ENCODE measurements at regions not wholly inside any gene's neighbourhood (a gene's known extent, or its start where the extent isn't known, plus 50 kb on each side); places are given as distances from the start of the nearest gene placed in this dataset.

DNA sequence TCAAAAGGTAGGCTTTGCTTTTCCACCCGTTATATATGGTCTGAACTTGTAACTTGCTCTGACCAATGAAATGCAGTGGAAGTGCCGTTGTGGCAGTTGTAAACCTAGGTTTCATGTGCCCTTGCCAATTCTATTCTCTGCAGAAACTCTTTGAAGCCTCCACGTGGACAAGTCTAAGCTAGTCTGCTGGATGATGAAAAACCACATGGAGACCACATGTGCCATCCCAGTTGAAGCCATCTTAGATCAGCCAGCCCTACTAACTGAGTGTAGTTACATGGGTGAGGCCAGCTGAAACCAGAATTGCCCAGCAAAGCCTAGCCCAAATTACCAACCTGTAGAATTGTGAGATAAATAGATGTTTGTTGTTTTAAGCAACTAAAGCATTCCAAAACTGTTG is 183.7 kb upstream of the KCNH8 start:
- H3K27me3 Mint-ChIP-seq: no peaks in the 10 kb centered on the region
- no peaks in the 10 kb centered on the region for H3K36me3 Mint-ChIP-seq (ENCODE audit: low read depth)
- no peak overlapping the region for H3K27ac Mint-ChIP-seq
- peaks cover 11% of the 10 kb centered on the region for H3K9me3 Mint-ChIP-seq
- no peak overlapping the region for H3K4me3 Mint-ChIP-seq
- no peaks in the 10 kb centered on the region for H3K4me1 Mint-ChIP-seq (ENCODE audit: low read depth)
- intact Hi-C loops (cut with micrococcal nuclease): no loop called here

DNA sequence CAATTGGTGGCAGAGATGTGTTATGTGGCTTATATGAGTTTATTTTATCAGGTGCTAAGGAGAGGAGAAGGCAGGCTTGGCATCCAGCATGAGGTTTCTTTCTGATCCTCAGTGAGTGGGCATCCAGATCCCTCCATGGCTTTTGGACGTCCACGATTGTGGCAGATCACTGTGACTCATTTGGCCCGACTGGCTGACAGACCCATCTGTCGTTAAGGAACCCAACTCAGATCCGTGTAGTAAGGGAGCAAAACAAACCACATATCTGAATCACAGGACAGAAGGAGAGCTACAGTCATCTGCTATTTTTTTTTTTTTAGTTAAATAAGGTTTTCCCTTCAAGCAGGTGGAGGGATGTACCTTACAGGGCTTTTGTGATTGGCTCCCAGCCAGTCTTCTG is 197.0 kb upstream of the KCNH8 start:
- no peaks in the 10 kb centered on the region for H3K27me3 Mint-ChIP-seq
- intact Hi-C loops (cut with micrococcal nuclease): no loop called here
- H3K4me3 Mint-ChIP-seq: no peak overlapping the region

DNA sequence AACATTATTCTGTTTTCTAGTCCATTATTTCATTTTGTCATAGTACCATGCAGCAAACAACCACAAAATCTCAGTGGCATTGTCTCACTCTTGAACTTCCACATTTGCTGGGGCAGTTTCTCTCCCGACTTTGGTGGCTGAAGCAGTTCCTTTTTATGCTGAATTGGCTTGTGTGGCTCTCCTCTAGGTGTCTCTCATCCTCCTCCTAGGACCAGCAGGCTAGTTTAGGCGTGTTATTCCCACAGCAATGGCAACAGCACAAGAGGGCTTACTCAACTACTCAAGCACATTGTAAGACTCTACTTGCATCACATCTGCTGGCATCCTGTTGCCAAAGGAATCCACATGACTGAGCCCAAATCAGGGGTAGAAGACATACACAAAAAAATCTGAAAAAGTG is 201.8 kb upstream of the KCNH8 start:
- H3K27ac Mint-ChIP-seq: no peak overlapping the region
- no peaks in the 10 kb centered on the region for H3K27me3 Mint-ChIP-seq
- no peaks in the 10 kb centered on the region for H3K36me3 Mint-ChIP-seq (ENCODE audit: low read depth)
- no peaks in the 10 kb centered on the region for H3K4me1 Mint-ChIP-seq (ENCODE audit: low read depth)
- no peak overlapping the region for H3K4me3 Mint-ChIP-seq
- H3K9me3 Mint-ChIP-seq: peaks cover 11% of the 10 kb centered on the region
- intact Hi-C loops (cut with micrococcal nuclease): no loop called here

More for the DNA sequence above, 197.0 kb upstream of the KCNH8 start:
- Mint-ChIP-seq H3K4me1 (ENCODE audit: low read depth) (no peaks in the 10 kb centered on the region), H3K27ac (no peak overlapping the region), H3K9me3 (no peaks in the 10 kb centered on the region), H3K36me3 (ENCODE audit: low read depth) (no peaks in the 10 kb centered on the region)

DNA sequence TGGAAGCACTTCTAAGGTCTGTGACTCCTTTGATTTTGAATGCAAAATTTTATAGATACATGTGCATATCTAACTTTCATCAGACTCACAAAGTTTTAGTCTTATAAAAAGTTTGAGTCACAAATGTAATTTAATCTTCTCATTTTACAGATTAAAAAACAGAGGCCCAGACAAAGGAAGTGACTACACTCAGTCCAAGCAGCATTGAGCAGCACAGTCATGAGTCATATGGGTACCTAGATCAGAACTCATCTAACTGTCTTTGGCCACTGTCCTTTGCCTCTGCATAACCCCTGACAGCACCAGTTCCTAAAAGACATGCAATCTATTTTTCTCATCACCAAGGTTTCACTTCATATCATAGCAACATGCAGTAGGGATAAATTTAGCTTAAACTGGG is 210.7 kb upstream of the KCNH8 start:
- Mint-ChIP-seq H3K4me3 (no peak overlapping the region), H3K27ac (no peak overlapping the region), H3K27me3 (no peaks in the 10 kb centered on the region), H3K9me3 (peaks cover 1% of the 10 kb centered on the region), H3K4me1 (ENCODE audit: low read depth) (no peaks in the 10 kb centered on the region), H3K36me3 (ENCODE audit: low read depth) (no peaks in the 10 kb centered on the region)
- intact Hi-C loops (cut with micrococcal nuclease): no loop called here

DNA sequence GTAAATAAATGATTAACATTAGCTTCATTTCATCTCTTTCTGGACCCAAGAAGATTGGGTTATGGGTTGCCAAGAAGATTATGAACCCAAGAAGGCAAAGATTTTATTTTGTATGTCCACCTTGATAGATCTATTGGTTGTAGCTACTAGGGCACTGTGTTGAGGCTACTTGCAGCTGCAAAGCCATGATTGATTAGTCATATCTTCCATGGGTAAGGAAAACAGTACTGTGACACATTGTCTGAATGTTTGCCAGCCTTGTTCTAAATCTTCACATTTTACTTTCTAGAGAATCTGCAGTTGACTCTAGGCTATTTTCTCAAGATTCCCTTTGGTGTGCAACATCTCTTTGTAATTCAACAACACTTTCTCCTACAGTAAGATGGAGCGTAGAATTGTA is 229.2 kb upstream of the KCNH8 start:
- Mint-ChIP-seq H3K27ac (no peak overlapping the region), H3K36me3 (ENCODE audit: low read depth) (no peaks in the 10 kb centered on the region), H3K27me3 (no peaks in the 10 kb centered on the region), H3K9me3 (no peaks in the 10 kb centered on the region), H3K4me3 (no peak overlapping the region), H3K4me1 (ENCODE audit: low read depth) (no peaks in the 10 kb centered on the region)
- intact Hi-C loops (cut with micrococcal nuclease): no loop called here

DNA sequence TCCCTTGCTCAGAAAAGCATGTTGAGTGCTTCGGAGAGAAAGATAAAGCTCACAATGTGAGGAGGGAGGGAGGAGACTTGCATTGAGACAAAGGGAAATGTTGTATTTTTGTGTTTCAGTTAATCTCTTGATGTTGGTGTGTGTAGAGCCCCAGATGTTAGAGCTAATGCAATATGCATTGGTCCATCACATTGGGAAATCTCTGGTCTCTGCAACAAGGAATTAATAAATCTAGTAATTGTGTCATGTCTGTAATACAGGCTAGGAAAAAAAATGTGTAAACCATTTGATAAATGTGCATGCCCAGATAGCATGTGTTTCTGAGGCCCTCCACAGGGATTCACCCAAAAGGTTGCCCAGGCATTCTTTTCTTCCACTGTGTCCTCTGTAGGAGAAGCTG is 230.4 kb upstream of the KCNH8 start:
- Mint-ChIP-seq H3K9me3 (no peaks in the 10 kb centered on the region), H3K4me3 (no peak overlapping the region), H3K36me3 (ENCODE audit: low read depth) (no peaks in the 10 kb centered on the region)

DNA sequence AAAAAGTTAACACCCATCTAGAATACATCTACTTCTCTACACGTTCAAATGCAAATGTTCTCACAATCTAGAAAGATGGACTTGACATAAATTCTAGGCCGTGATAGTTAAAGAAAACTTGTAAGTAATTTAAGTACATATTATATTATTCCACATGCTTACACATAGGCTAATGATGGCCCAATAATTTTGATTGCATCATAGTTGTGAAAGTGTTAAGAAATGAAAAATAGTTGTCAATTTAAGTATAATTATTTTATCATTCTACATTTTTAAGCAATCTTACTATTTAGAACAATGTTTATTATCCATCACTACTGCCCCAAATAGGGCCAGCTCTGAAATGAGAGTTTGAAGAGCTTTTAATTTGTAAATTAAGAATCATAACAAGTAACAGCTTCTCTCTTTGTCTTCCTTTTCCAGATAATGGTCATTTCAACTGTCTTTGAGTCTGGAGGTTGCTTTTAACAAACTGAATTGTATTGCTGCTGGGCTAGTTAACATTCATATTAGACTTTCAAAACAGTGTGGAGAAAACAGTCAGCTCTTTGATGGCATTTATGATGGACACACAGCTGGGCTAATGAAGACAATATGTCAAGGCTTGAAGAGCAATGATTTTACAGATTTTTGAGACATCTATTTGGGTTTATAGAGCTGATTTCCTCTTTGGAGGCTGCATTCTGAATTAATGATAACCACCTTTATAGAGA is 246.1 kb upstream of the KCNH8 start:
- Mint-ChIP-seq H3K27ac (no peak overlapping the region), H3K4me3 (no peak overlapping the region), H3K36me3 (ENCODE audit: low read depth) (no peaks in the 10 kb centered on the region), H3K27me3 (no peaks in the 10 kb centered on the region), H3K9me3 (no peaks in the 10 kb centered on the region), H3K4me1 (ENCODE audit: low read depth) (no peaks in the 10 kb centered on the region)
- intact Hi-C loops (cut with micrococcal nuclease): no loop called here

More for the DNA sequence above, 230.4 kb upstream of the KCNH8 start:
- no peaks in the 10 kb centered on the region for H3K27me3 Mint-ChIP-seq
- no peak overlapping the region for H3K27ac Mint-ChIP-seq
- no peaks in the 10 kb centered on the region for H3K4me1 Mint-ChIP-seq (ENCODE audit: low read depth)
- intact Hi-C loops (cut with micrococcal nuclease): no loop called here

DNA sequence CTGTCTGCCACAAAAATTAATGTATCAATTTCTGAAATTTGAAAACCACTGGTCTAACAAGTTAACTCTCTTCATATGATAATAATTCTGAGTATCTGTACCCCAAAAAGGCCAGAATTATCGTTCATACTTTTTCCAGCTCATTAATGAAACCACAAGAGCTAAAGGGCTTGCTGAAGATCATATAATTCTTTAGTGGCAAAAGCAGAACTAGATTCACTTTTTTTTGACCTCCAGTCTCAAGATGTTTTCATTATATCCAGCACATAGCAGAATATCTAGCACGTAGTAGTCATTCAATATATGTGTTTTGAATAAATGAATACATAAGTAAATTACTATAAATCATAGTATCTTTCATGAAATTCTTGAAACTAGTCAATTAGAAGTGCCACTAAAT is 246.7 kb upstream of the KCNH8 start:
- Mint-ChIP-seq H3K27ac (no peak overlapping the region), H3K4me3 (no peak overlapping the region), H3K9me3 (no peaks in the 10 kb centered on the region), H3K4me1 (ENCODE audit: low read depth) (no peaks in the 10 kb centered on the region), H3K27me3 (no peaks in the 10 kb centered on the region), H3K36me3 (ENCODE audit: low read depth) (no peaks in the 10 kb centered on the region)
- intact Hi-C loops (cut with micrococcal nuclease): no loop called here

DNA sequence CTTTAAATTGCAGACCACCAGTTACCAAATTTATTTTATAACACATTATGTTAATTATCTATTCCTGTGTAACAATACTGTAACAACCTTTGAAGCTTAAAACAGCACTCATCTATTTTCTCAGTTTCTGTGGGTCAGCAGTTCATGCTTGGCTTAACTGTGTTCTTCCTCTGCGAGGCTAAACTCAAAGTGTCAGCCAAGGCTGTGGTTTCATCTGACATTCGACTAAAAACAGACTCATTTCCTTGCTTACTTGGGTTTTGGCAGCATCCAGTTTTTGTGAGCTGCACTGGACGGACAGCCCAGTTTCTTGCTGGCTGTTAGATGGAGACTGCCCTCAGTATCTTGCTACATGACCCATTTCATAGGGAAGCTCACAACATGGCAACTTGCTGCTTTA is 247.3 kb upstream of the KCNH8 start:
- no peak overlapping the region for H3K4me3 Mint-ChIP-seq
- no peaks in the 10 kb centered on the region for H3K36me3 Mint-ChIP-seq (ENCODE audit: low read depth)
- H3K27ac Mint-ChIP-seq: no peak overlapping the region
- no peaks in the 10 kb centered on the region for H3K4me1 Mint-ChIP-seq (ENCODE audit: low read depth)
- no peaks in the 10 kb centered on the region for H3K27me3 Mint-ChIP-seq
- intact Hi-C loops (cut with micrococcal nuclease): no loop called here
- H3K9me3 Mint-ChIP-seq: no peaks in the 10 kb centered on the region

DNA sequence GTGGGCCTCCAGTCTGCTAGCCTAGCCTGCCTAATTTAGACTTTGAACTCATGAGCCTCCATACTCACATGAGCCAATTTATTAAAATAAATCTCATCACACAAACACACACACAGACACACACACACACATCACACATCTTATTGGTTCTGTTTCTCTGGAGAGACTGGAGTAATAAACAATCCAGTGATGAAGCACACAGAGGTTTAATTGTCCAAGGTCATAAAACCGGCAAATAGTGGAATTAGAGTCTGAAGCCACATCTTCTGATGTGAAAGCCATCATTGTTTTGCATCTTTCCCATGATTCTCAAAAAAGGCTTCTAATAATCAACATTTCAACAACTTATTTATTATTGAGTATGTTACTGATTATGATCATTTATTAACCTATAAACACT is 249.4 kb upstream of the KCNH8 start:
- no peaks in the 10 kb centered on the region for H3K27me3 Mint-ChIP-seq

DNA sequence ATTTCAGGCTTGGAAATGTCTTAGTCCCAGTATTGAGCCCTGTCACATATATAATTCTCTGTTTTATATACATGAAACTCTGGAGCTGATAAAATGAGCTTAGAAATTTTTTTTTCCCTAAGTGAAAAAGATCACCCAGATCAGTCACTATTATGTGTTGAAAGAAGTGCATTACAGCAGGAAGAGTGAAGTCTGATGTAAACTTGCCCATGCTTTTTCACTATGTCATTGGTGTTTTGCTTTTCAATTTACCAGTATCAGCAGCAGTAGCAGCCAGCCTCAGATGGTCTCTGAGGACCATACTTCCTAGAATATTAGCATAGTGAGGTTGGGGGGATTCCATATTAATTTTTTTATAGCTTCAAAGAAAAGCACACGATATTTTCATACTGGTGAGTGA is 255.6 kb upstream of the KCNH8 start:
- Mint-ChIP-seq H3K9me3 (no peaks in the 10 kb centered on the region), H3K4me3 (no peak overlapping the region), H3K27ac (no peak overlapping the region), H3K4me1 (ENCODE audit: low read depth) (no peaks in the 10 kb centered on the region), H3K36me3 (ENCODE audit: low read depth) (no peaks in the 10 kb centered on the region), H3K27me3 (no peaks in the 10 kb centered on the region)
- intact Hi-C loops (cut with micrococcal nuclease): no loop called here

More for the DNA sequence above, 249.4 kb upstream of the KCNH8 start:
- Mint-ChIP-seq H3K4me1 (ENCODE audit: low read depth) (no peaks in the 10 kb centered on the region), H3K9me3 (no peaks in the 10 kb centered on the region), H3K4me3 (no peak overlapping the region), H3K36me3 (ENCODE audit: low read depth) (no peaks in the 10 kb centered on the region), H3K27ac (no peak overlapping the region)
- intact Hi-C loops (cut with micrococcal nuclease): no loop called here

DNA sequence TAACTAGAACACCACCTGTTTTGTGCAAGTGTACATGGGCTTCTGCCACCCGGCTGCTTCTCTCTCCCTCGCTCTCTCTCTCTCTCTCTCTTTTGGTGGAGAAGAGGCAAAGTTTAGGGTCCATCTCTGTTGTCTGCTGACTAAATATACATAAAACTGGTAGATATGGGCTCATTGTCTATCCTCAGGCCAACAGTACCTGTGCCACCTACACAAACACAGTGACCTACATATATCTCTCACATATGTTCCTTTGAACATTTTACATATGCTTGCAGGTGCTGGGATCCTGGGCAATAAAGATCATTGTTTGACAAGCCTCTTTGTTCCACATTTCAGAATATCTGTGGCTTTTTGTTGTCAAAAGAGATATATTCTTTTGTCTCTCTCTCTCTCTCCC is 256.3 kb upstream of the KCNH8 start:
- no peaks in the 10 kb centered on the region for H3K36me3 Mint-ChIP-seq (ENCODE audit: low read depth)
- H3K27me3 Mint-ChIP-seq: no peaks in the 10 kb centered on the region
- intact Hi-C loops (cut with micrococcal nuclease): no loop called here
- no peak overlapping the region for H3K4me3 Mint-ChIP-seq
- H3K27ac Mint-ChIP-seq: no peak overlapping the region
- H3K9me3 Mint-ChIP-seq: no peaks in the 10 kb centered on the region
- no peaks in the 10 kb centered on the region for H3K4me1 Mint-ChIP-seq (ENCODE audit: low read depth)

DNA sequence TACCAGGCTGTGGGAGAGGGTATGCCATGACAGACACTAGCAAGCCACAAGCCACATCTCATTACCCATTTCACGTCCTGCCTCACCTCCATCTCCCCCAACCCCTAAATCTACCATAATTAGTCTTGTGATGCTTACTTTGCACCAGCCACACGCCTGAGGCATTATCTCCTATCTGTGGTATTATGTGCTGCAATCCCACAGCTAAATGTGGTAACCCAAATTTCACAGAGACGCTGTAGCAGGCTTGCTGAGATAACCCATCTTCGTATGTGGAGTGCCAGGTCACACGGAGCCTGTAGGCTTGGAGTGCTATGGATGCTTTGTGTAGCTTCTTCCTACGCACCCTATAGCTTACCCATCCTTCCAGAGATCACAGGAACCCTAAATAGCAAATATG is 256.7 kb upstream of the KCNH8 start:
- Mint-ChIP-seq H3K27me3 (no peaks in the 10 kb centered on the region), H3K9me3 (no peaks in the 10 kb centered on the region), H3K4me3 (no peak overlapping the region), H3K27ac (no peak overlapping the region), H3K4me1 (ENCODE audit: low read depth) (no peaks in the 10 kb centered on the region), H3K36me3 (ENCODE audit: low read depth) (no peaks in the 10 kb centered on the region)
- intact Hi-C loops (cut with micrococcal nuclease): no loop called here

DNA sequence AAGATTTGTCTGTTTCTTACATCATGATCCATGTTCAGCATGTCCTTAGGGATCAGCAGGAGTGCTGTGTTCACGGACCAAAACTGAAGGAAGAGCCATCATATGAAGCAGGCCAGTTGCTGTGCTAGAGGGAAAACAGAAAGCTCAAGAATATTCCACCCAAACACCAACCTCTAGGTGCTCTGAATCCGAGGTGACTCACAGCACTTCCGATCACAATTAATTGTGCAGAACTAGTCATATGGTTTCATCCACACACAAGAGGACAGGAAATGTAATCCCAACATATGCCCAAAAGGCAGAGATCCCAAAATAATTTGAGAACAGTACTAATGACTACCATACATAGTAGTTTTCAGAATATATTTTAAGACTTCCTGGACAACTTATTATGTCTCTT is 257.9 kb upstream of the KCNH8 start:
- Mint-ChIP-seq H3K36me3 (ENCODE audit: low read depth) (no peaks in the 10 kb centered on the region), H3K4me3 (no peak overlapping the region), H3K4me1 (ENCODE audit: low read depth) (no peaks in the 10 kb centered on the region), H3K9me3 (no peaks in the 10 kb centered on the region), H3K27me3 (no peaks in the 10 kb centered on the region), H3K27ac (no peak overlapping the region)
- intact Hi-C loops (cut with micrococcal nuclease): no loop called here

DNA sequence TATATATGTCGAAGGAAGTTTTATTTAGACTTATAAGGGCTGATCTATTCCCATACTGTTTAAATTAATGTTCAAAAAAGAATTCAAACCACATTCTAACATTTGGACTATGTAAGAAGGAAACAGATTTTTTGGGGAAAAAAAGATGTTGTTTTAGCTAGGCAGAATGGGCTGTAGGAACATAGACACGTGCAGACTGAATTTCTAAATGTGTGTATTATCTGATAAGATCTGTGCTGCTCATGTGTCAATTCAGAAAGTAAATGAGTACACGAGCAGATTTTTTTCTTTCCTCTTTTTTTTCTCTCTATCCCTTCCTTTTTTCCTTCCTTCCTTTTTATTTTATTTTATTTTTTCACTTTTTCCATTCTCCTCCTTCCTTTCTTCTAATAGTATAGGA is 259.5 kb upstream of the KCNH8 start:
- Mint-ChIP-seq H3K4me1 (ENCODE audit: low read depth) (no peaks in the 10 kb centered on the region), H3K27ac (no peak overlapping the region), H3K27me3 (no peaks in the 10 kb centered on the region), H3K9me3 (no peaks in the 10 kb centered on the region), H3K36me3 (ENCODE audit: low read depth) (no peaks in the 10 kb centered on the region), H3K4me3 (no peak overlapping the region)
- intact Hi-C loops (cut with micrococcal nuclease): no loop called here
